Uterus (tissue), 2 donors: ENCODE measurements at regions not wholly inside any gene's neighbourhood (a gene's known extent, or its start where the extent isn't known, plus 50 kb on each side); places are given as distances from the start of the nearest gene placed in this dataset.

Experiments
- POLR2A ChIP-seq, 2 donors: fragments of 450-650 bp; IDR thresholded peaks; one replicate each; pipeline ENCODE4 v1.6.1; 2016; ENCODE audit warnings: antibody characterized with exemption in 2 of 2, mild to moderate bottlenecking in 1 of 2, moderate library complexity in 1 of 2
- TF ChIP-seq, protein P1 (sequence below), 4 experiments: fragments of 200-600 bp in 2 of 4; fragments of 450-650 bp in 2 of 4; sonication (generic) in 2 of 4; IDR thresholded peaks; one replicate each; pipeline ENCODE4 v1.5.1; 2016 to 2019; ENCODE audit warnings: antibody characterized with exemption in 4 of 4, mild to moderate bottlenecking in 2 of 4, moderate library complexity in 1 of 4

DNA sequence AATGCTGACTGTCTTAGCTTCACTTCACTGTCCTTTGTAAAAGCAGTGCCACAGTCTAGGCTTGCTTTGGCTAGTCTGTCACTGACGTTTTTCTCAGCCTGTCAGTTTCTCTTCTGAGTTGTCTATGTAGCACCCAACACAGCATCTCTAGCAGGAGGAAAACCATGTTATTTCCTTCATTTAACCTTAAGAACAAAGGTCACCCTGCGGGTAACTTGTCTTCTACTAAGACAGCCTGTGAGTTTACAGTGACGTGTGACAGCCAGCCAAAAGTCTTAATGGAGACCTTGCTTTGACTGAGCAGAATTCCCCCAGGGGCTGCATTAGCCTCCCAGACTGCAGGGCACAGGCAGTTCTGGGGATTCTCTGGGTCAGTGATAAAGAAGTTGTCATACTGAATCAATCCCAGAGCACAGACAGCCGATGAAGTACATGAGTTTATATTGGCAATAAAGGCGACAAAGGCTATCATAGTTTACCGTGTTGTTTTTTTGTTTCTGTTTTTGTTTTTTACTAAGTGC, 296.0 kb upstream of the KIAA1217 start:
- TF ChIP-seq, protein P1, sequence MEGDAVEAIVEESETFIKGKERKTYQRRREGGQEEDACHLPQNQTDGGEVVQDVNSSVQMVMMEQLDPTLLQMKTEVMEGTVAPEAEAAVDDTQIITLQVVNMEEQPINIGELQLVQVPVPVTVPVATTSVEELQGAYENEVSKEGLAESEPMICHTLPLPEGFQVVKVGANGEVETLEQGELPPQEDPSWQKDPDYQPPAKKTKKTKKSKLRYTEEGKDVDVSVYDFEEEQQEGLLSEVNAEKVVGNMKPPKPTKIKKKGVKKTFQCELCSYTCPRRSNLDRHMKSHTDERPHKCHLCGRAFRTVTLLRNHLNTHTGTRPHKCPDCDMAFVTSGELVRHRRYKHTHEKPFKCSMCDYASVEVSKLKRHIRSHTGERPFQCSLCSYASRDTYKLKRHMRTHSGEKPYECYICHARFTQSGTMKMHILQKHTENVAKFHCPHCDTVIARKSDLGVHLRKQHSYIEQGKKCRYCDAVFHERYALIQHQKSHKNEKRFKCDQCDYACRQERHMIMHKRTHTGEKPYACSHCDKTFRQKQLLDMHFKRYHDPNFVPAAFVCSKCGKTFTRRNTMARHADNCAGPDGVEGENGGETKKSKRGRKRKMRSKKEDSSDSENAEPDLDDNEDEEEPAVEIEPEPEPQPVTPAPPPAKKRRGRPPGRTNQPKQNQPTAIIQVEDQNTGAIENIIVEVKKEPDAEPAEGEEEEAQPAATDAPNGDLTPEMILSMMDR (IDR thresholded peaks at IDR 0.05): no peak
- no peak for TF ChIP-seq POLR2A (IDR thresholded peaks at IDR 0.05)
